Mammary epithelial cell (primary cell): ENCODE measurements at regions not wholly inside any gene's neighbourhood (a gene's known extent, or its start where the extent isn't known, plus 50 kb on each side); places are given as distances from the start of the nearest gene placed in this dataset.

Source experiments
- CTCF ChIP-seq, 2 donors: IDR thresholded peaks in 1 of 2; conservative IDR thresholded peaks in 1 of 2; 2 replicates each; pipeline ENCODE4 v1.5.1; 2011 to 2012; ENCODE audit warnings: inconsistent platforms in 2 of 2, low read length in 2 of 2, mild to moderate bottlenecking in 2 of 2, control low read depth in 1 of 2, low read depth in 1 of 2; ENCODE audit not compliant: insufficient read depth in 1 of 2; ENCODE audit errors: extremely low read depth in 1 of 2
- EZH2 ChIP-seq: IDR thresholded peaks from 2 replicates; pipeline ENCODE4 v1.6.1; 2012; ENCODE audit warnings: low read length, inconsistent platforms, borderline replicate concordance

- no peak for TF ChIP-seq CTCF (conservative IDR thresholded peaks at IDR 0.05 in 1 of 2, IDR thresholded peaks at IDR 0.05 in 1 of 2; ENCODE audit: extremely low read depth in 1 of 2, insufficient read depth in 1 of 2, low read depth in 1 of 2, low read length in 2 of 2)
- no peak for TF ChIP-seq EZH2
Measured at GRCh38 chr2:15782769-15783294, 157.5 kb upstream of the MYCN start.
